Lung microvascular endothelial cell (primary cell): ENCODE measurements at regions not wholly inside any gene's neighbourhood (a gene's known extent, or its start where the extent isn't known, plus 50 kb on each side); places are given as distances from the start of the nearest gene placed in this dataset.

Experiments used
- DNase-seq, 2 donors: peaks; one replicate each; pipeline versions ENCODE4 v3.0.0 to v3.0.0-alpha.2; 2010; ENCODE audit warnings: low read depth in 2 of 2

GRCh38 chr16:73711406-73712080 is 585.1 kb upstream of the PSMD7 start:
- no peak for DNase-seq

GRCh38 chr16:73710526-73710925 is 586.1 kb upstream of the PSMD7 start:
- no peak for DNase-seq

- no peak for DNase-seq
Measured at GRCh38 chr16:73707863-73708262, 588.8 kb upstream of the PSMD7 start.

GRCh38 chr16:73703891-73704290 is 592.7 kb upstream of the PSMD7 start:
- DNase-seq, result no peak

GRCh38 chr16:73697336-73697735 is 599.3 kb upstream of the PSMD7 start:
- DNase-seq, result no peak

- DNase-seq, result no peak
Measured at GRCh38 chr16:73692861-73693260, 603.8 kb upstream of the PSMD7 start.

- DNase-seq, result no peak
Measured at GRCh38 chr16:73683804-73684203, 612.8 kb upstream of the PSMD7 start.

GRCh38 chr16:73672135-73672534 is 624.2 kb upstream of the ZFHX3 start:
- DNase-seq, result no peak

GRCh38 chr16:73670836-73671820 is 623.2 kb upstream of the ZFHX3 start:
- DNase-seq, result no peak

GRCh38 chr16:73669535-73670274 is 621.8 kb upstream of the ZFHX3 start:
- no peak for DNase-seq

GRCh38 chr16:73663720-73664119 is 615.8 kb upstream of the ZFHX3 start:
- no peak for DNase-seq

GRCh38 chr16:73636196-73636595 is 588.3 kb upstream of the ZFHX3 start:
- DNase-seq, result no peak

GRCh38 chr16:73629011-73629410 is 581.1 kb upstream of the ZFHX3 start:
- no peak for DNase-seq

GRCh38 chr16:73617738-73618137 is 569.8 kb upstream of the ZFHX3 start:
- no peak for DNase-seq

GRCh38 chr16:73616770-73617169 is 568.8 kb upstream of the ZFHX3 start:
- DNase-seq, result no peak

GRCh38 chr16:73616166-73616753 is 568.3 kb upstream of the ZFHX3 start:
- DNase-seq, result no peak

GRCh38 chr16:73615071-73615940 is 567.4 kb upstream of the ZFHX3 start:
- DNase-seq, result no peak

- no peak for DNase-seq
Measured at GRCh38 chr16:73614131-73614530, 566.2 kb upstream of the ZFHX3 start.

- no peak for DNase-seq
Measured at GRCh38 chr16:73610605-73611156, 562.8 kb upstream of the ZFHX3 start.

GRCh38 chr16:73610160-73610559 is 562.2 kb upstream of the ZFHX3 start:
- no peak for DNase-seq
